ENCODE measurements at regions not wholly inside any gene's neighbourhood (a gene's known extent, or its start where the extent isn't known, plus 50 kb on each side); places are given as distances from the start of the nearest gene placed in this dataset.

DNA sequence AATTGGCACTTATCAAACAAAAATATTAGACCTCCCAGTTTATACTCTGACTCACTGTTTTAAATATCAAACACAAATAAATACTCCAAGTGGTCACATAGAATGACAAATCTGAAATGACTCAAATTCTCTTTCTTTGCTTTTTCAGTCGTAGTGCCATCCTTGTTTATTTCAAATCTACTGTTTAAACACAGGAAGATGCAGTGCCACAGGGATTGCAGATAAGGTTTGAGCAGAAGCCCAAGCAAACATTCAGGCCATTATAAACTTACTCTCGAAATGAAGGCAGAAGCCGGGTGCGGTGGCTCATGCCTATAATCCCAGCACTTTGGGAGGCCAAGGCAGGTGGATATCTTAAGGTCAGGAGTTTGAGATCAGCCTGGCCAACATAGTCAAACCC, 255.4 kb upstream of the PLXNA2 start:
- no peak for TF ChIP-seq POLR2A (IDR thresholded peaks at IDR 0.05)
- TF ChIP-seq, protein P1, sequence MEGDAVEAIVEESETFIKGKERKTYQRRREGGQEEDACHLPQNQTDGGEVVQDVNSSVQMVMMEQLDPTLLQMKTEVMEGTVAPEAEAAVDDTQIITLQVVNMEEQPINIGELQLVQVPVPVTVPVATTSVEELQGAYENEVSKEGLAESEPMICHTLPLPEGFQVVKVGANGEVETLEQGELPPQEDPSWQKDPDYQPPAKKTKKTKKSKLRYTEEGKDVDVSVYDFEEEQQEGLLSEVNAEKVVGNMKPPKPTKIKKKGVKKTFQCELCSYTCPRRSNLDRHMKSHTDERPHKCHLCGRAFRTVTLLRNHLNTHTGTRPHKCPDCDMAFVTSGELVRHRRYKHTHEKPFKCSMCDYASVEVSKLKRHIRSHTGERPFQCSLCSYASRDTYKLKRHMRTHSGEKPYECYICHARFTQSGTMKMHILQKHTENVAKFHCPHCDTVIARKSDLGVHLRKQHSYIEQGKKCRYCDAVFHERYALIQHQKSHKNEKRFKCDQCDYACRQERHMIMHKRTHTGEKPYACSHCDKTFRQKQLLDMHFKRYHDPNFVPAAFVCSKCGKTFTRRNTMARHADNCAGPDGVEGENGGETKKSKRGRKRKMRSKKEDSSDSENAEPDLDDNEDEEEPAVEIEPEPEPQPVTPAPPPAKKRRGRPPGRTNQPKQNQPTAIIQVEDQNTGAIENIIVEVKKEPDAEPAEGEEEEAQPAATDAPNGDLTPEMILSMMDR (IDR thresholded peaks at IDR 0.05): no peak
- TF ChIP-seq POLR2AphosphoS5 (IDR thresholded peaks at IDR 0.05; ENCODE audit: insufficient read depth in 1 of 2, low read depth in 1 of 2): no peak
